ENCODE measurements at regions not wholly inside any gene's neighbourhood (a gene's known extent, or its start where the extent isn't known, plus 50 kb on each side); places are given as distances from the start of the nearest gene placed in this dataset.
A peak's percentile ranks its signal among the peaks of the same experiment; 100 is the strongest.
"Not testable (repeated sequence)": the region's sequence is repeated elsewhere in the genome, so short reads cannot be mapped to it uniquely, and the experiment has no call there.

DNA sequence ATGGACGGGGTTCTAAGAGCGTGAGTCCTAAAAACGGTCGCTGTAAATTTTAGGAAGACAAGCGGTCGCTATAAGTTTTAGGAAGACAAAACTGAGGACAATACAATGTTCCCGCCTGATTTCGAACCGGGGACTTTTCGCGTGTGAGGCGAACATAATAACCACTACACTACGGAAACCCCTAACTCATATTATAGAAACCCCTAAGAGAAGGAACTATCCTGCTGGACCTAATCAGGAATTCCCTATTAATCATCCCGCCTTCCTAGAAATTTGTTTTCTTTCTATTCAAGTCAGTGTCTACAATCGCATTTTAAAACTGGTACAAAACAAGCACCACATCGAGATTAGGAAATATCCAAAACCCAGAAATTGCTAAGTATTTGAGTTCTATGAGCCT, 183.8 kb downstream of the OR2B2 start:
- no peak for TF ChIP-seq CTCF (conservative IDR thresholded peaks at IDR 0.05)
- no peaks in the 10 kb centered on the region for H3K9me3 Mint-ChIP-seq
- H3K27ac Mint-ChIP-seq: no peak overlapping the region
- no peaks in the 10 kb centered on the region for H3K36me3 Mint-ChIP-seq
- peaks cover 26% of the 10 kb centered on the region for H3K27me3 Mint-ChIP-seq
- H3K4me3 Mint-ChIP-seq: no peak overlapping the region
- DNase-seq (ENCODE audit: extremely low spot score, unreplicated experiment): no peak
- no peaks in the 10 kb centered on the region for H3K4me1 Mint-ChIP-seq (ENCODE audit: unreplicated experiment)

DNA sequence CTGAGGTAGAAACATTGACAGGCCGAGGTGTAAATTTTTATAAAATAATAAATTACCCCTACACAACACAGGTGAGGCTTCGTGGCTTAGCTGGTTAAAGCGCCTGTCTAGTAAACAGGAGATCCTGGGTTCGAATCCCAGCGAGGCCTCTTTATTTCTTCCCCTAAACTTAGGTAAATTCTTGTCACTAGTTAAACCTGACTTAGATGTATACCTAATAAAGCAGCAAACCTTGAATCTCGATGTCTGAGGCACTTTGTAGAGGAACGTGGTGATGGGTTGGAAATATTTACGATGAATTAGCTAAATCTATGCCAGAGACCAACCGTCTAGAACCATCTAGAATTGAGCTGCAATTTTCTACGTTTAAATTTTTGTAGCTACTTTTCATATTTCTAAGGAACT, 185.6 kb downstream of the OR2B2 start:
- Mint-ChIP-seq H3K9me3 (no peaks in the 10 kb centered on the region), H3K4me1 (ENCODE audit: unreplicated experiment) (no peaks in the 10 kb centered on the region), H3K36me3 (no peaks in the 10 kb centered on the region), H3K4me3 (no peak overlapping the region), H3K27me3 (peaks cover 35% of the 10 kb centered on the region), H3K27ac (no peak overlapping the region)
- no peak for TF ChIP-seq CTCF (conservative IDR thresholded peaks at IDR 0.05)
- DNase-seq (ENCODE audit: extremely low spot score, unreplicated experiment): no peak

GRCh38 chr6:27720607-27721580, 191.3 kb downstream of the OR2B2 start:
- H3K9me3 Mint-ChIP-seq: no peaks in the 10 kb centered on the region
- H3K27ac Mint-ChIP-seq: peak overlapping the region; percentile 83
- peaks cover 30% of the 10 kb centered on the region for H3K27me3 Mint-ChIP-seq
- H3K4me3 Mint-ChIP-seq: peak overlapping the region; percentile 74
- no peaks in the 10 kb centered on the region for H3K36me3 Mint-ChIP-seq
- DNase-seq (ENCODE audit: extremely low spot score, unreplicated experiment): no peak
- H3K4me1 Mint-ChIP-seq (ENCODE audit: unreplicated experiment): no peaks in the 10 kb centered on the region
- no peak for TF ChIP-seq CTCF (conservative IDR thresholded peaks at IDR 0.05)

DNA sequence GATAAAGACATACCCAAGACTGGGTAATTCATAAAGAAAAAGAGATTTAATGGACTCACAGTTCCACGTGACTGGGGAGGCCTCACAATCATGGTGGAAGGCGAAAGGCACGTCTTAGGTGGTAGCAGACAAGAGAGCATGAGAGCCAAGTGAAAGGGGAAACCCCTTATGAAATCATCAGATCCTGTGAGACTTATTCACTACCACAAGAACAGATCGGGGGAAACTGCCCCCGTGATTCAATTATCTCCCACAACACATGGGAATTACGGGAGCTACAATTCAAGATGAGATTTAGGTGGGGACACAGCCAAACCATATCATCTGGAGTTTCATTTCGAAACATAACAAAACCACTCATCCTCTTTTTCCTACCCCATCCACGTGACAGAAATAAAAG, 193.2 kb downstream of the OR2B2 start:
- not testable (repeated sequence) for DNase-seq (ENCODE audit: extremely low spot score, unreplicated experiment); H3K27ac Mint-ChIP-seq; H3K4me1 Mint-ChIP-seq (ENCODE audit: unreplicated experiment); H3K9me3 Mint-ChIP-seq; H3K4me3 Mint-ChIP-seq; H3K36me3 Mint-ChIP-seq
- peaks cover 23% of the 10 kb centered on the region for H3K27me3 Mint-ChIP-seq

- TF ChIP-seq CTCF (conservative IDR thresholded peaks at IDR 0.05): no peak
- Mint-ChIP-seq H3K27me3 (no peaks in the 10 kb centered on the region), H3K36me3 (peaks cover 45% of the 10 kb centered on the region), H3K9me3 (no peaks in the 10 kb centered on the region), H3K4me3 (no peak overlapping the region), H3K4me1 (ENCODE audit: unreplicated experiment) (no peaks in the 10 kb centered on the region), H3K27ac (no peak overlapping the region)
- no peak for DNase-seq (ENCODE audit: extremely low spot score, unreplicated experiment)
Observed at GRCh38 chr6:27706431-27706830, 205.8 kb downstream of the OR2B2 start.

DNA sequence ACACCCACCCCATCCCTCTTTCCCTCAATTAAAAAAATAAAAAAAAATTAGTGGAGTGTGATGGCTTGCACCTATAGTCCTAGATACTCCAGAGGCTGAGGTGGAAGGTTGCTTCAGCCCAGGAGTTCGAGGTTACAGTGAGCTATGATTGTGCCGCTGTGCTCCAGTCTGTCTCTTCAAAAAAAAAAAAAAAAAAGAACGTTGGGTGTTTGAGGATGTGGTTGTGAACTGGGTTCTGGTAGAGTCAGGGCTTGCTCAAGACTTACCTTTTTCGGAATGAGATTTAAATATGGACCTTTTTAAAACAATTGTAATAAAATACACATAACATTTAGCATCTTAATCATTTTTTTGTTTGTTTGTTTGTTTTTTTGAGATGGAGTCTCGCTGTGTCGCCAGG, 211.9 kb downstream of the OR2B2 start:
- Mint-ChIP-seq H3K36me3 (peaks cover 35% of the 10 kb centered on the region), H3K4me1 (ENCODE audit: unreplicated experiment) (peaks cover 5% of the 10 kb centered on the region), H3K9me3 (no peaks in the 10 kb centered on the region), H3K4me3 (no peak overlapping the region), H3K27ac (no peak overlapping the region), H3K27me3 (no peaks in the 10 kb centered on the region)
- TF ChIP-seq CTCF (conservative IDR thresholded peaks at IDR 0.05): no peak
- no peak for DNase-seq (ENCODE audit: extremely low spot score, unreplicated experiment)

Measured in type B pancreatic cell (in vitro differentiated cells).